ENCODE measurements at regions not wholly inside any gene's neighbourhood (a gene's known extent, or its start where the extent isn't known, plus 50 kb on each side); places are given as distances from the start of the nearest gene placed in this dataset.

GRCh38 chr2:176814274-176814673, 398.3 kb upstream of the HNRNPA3 start (continued):
- TF ChIP-seq, protein P1, sequence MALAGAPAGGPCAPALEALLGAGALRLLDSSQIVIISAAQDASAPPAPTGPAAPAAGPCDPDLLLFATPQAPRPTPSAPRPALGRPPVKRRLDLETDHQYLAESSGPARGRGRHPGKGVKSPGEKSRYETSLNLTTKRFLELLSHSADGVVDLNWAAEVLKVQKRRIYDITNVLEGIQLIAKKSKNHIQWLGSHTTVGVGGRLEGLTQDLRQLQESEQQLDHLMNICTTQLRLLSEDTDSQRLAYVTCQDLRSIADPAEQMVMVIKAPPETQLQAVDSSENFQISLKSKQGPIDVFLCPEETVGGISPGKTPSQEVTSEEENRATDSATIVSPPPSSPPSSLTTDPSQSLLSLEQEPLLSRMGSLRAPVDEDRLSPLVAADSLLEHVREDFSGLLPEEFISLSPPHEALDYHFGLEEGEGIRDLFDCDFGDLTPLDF (CRISPR knock-in tag; IDR thresholded peaks at IDR 0.05), result no peak
- TF ChIP-seq ATF2 (CRISPR knock-in tag; IDR thresholded peaks at IDR 0.05; ENCODE audit: borderline replicate concordance, low read depth) (no peak), CDX4 (CRISPR knock-in tag; IDR thresholded peaks at IDR 0.05; ENCODE audit: borderline replicate concordance) (no peak), JAZF1 (CRISPR knock-in tag; IDR thresholded peaks at IDR 0.05) (no peak)
- TF ChIP-seq, protein P2, sequence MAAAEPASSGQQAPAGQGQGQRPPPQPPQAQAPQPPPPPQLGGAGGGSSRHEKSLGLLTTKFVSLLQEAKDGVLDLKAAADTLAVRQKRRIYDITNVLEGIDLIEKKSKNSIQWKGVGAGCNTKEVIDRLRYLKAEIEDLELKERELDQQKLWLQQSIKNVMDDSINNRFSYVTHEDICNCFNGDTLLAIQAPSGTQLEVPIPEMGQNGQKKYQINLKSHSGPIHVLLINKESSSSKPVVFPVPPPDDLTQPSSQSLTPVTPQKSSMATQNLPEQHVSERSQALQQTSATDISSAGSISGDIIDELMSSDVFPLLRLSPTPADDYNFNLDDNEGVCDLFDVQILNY (CRISPR knock-in tag; IDR thresholded peaks at IDR 0.05), result no peak

GRCh38 chr2:176814740-176815367, 397.7 kb upstream of the HNRNPA3 start:
- no peak for DNase-seq (ENCODE audit: low spot score)
- no peak for ATAC-seq
- CTCF ChIA-PET, result interaction anchor here (0.6 to 6.1 kb wide), 36 partner anchors 10 to 674 kb away, joined by 3 to 117 read pairs (median 5); no protein-coding TSS in a partner anchor
- Mint-ChIP-seq H3K9me3 (peaks cover 3% of the 10 kb centered on the region; the same call in 1 of the 2 replicates), H3K27me3 (ENCODE audit: low read depth) (no peaks in the 10 kb centered on the region; the same call in 1 of the 2 replicates), H3K27ac (no peak overlapping the region), H3K4me1 (peaks cover 61% of the 10 kb centered on the region), H3K36me3 (no peaks in the 10 kb centered on the region), H3K4me3 (no peak overlapping the region)
- POLR2A ChIA-PET, result no interaction called here
- no peak for TF ChIP-seq ZNF121 (CRISPR knock-in tag; IDR thresholded peaks at IDR 0.05)
- peak; percentile 44 for TF ChIP-seq CTCF (IDR thresholded peaks at IDR 0.05)

DNA sequence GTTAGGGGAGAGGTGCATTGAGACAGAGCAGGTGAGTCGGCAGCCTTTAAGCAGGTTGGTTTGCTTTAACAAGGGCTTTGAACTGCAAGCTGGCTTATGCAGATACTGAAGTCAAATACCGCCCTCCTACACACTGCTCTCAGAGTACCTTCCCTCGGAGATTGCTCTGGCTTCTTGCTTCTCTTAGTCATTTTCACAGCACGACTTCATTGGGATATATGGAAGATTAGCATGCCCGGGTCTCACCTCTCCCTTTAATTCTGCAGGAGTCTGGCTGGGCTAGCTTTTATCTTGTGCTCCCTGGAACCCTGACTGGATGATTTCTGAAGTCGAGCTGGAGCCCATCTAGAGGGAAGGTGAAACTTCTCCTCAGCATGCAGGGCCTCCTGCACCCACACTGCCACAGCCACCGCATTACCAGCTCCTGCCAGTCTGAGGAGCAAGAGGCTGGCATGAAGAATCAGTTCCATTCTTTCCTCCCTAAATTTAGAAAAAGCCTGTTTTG, 395.5 kb upstream of the HNRNPA3 start:
- H3K27ac Mint-ChIP-seq, result no peak overlapping the region; the same call in 1 of the 2 replicates
- ChIA-PET CTCF (interaction anchor here (0.6 to 6.1 kb wide), 15 partner anchors 12 to 643 kb away, joined by 3 to 117 read pairs (median 4); no protein-coding TSS in a partner anchor), POLR2A (interaction anchor here (0.8 kb wide), 1 partner anchor 331 kb away, joined by 4 read pairs; no protein-coding TSS in a partner anchor)
- H3K27me3 Mint-ChIP-seq (ENCODE audit: low read depth), result no peaks in the 10 kb centered on the region; the same call in 1 of the 2 replicates
- no peak overlapping the region for H3K4me3 Mint-ChIP-seq
- DNase-seq (ENCODE audit: low spot score) (no peak), ATAC-seq (peak; percentile 86)
- peaks cover 61% of the 10 kb centered on the region for H3K4me1 Mint-ChIP-seq
- no peaks in the 10 kb centered on the region for H3K9me3 Mint-ChIP-seq
- no peak for TF ChIP-seq SOX15 (CRISPR knock-in tag; IDR thresholded peaks at IDR 0.05)
- TF ChIP-seq CTCF (IDR thresholded peaks at IDR 0.05), result no peak
- TF ChIP-seq, protein P3, sequence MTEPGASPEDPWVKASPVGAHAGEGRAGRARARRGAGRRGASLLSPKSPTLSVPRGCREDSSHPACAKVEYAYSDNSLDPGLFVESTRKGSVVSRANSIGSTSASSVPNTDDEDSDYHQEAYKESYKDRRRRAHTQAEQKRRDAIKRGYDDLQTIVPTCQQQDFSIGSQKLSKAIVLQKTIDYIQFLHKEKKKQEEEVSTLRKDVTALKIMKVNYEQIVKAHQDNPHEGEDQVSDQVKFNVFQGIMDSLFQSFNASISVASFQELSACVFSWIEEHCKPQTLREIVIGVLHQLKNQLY (CRISPR knock-in tag; IDR thresholded peaks at IDR 0.05), result no peak
- TF ChIP-seq, protein P4, sequence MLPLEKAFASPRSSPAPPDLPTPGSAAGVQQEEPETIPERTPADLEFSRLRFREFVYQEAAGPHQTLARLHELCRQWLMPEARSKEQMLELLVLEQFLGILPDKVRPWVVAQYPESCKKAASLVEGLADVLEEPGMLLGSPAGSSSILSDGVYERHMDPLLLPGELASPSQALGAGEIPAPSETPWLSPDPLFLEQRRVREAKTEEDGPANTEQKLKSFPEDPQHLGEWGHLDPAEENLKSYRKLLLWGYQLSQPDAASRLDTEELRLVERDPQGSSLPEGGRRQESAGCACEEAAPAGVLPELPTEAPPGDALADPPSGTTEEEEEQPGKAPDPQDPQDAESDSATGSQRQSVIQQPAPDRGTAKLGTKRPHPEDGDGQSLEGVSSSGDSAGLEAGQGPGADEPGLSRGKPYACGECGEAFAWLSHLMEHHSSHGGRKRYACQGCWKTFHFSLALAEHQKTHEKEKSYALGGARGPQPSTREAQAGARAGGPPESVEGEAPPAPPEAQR (CRISPR knock-in tag; IDR thresholded peaks at IDR 0.05), result no peak
- no peak for TF ChIP-seq SP1 (CRISPR knock-in tag; conservative IDR thresholded peaks at IDR 0.05)
- no peak for TF ChIP-seq CREB1 (CRISPR knock-in tag; IDR thresholded peaks at IDR 0.05)
- TF ChIP-seq ZNF396 (CRISPR knock-in tag; IDR thresholded peaks at IDR 0.05; ENCODE audit: borderline replicate concordance), result no peak
- no peak for TF ChIP-seq TCF7 (CRISPR knock-in tag; IDR thresholded peaks at IDR 0.05; ENCODE audit: low read depth)
- TF ChIP-seq ZNF138 (CRISPR knock-in tag; conservative IDR thresholded peaks at IDR 0.05), result no peak
- no peak for TF ChIP-seq ZNF671 (CRISPR knock-in tag; IDR thresholded peaks at IDR 0.05)
- TF ChIP-seq GTF2I (CRISPR knock-in tag; conservative IDR thresholded peaks at IDR 0.05), result no peak
- TF ChIP-seq ZNF423 (CRISPR knock-in tag; IDR thresholded peaks at IDR 0.05), result no peak; the same call in 1 of the 2 replicates
- no peak for TF ChIP-seq ETV6 (CRISPR knock-in tag; IDR thresholded peaks at IDR 0.05)
- no peak for TF ChIP-seq ZNF317 (CRISPR knock-in tag; IDR thresholded peaks at IDR 0.05; ENCODE audit: borderline replicate concordance, low read depth)
- TF ChIP-seq, protein P5, sequence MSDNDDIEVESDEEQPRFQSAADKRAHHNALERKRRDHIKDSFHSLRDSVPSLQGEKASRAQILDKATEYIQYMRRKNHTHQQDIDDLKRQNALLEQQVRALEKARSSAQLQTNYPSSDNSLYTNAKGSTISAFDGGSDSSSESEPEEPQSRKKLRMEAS (CRISPR knock-in tag; IDR thresholded peaks at IDR 0.05), result no peak
- no peaks in the 10 kb centered on the region for H3K36me3 Mint-ChIP-seq

All from WTC11 (cell line).